Thoracic aorta (tissue), 2 donors: ENCODE measurements at regions not wholly inside any gene's neighbourhood (a gene's known extent, or its start where the extent isn't known, plus 50 kb on each side); places are given as distances from the start of the nearest gene placed in this dataset.

ENCODE experiments used
- ATAC-seq: fragments of 150-250 bp; one replicate; pipeline ENCODE4 v1.8.0; 2017; ENCODE audit warnings: low read depth; ENCODE audit not compliant: insufficient number of reproducible peaks, low FRiP score
- DNase-seq: peaks from one replicate; pipeline ENCODE4 v3.0.0-alpha.2; 2020; ENCODE audit warnings: low spot score
- H3K27ac ChIP-seq, 2 donors: fragments of 200-600 bp; sonication (generic); 1 replicate in 1 of 2; 2 replicates in 1 of 2; pipeline ENCODE4 v1.5.1; 2016; ENCODE audit warnings: mild to moderate bottlenecking in 2 of 2, moderate library complexity in 2 of 2
- H3K27me3 ChIP-seq: fragments of 200-600 bp; sonication (generic); replicated peaks from 2 replicates; pipeline ENCODE4 v1.6.0; 2016; ENCODE audit warnings: mild to moderate bottlenecking; ENCODE audit not compliant: insufficient read depth
- H3K36me3 ChIP-seq: fragments of 200-600 bp; sonication (generic); one replicate; pipeline ENCODE4 v1.5.1; 2016
- H3K4me1 ChIP-seq, 2 donors: fragments of 200-600 bp; sonication (generic); 1 replicate in 1 of 2; 2 replicates in 1 of 2; pipeline versions ENCODE4 v1.5.1 to v1.6.0; 2016; ENCODE audit warnings: low read depth in 2 of 2, mild to moderate bottlenecking in 1 of 2; ENCODE audit not compliant: control insufficient read depth in 1 of 2
- H3K4me3 ChIP-seq: fragments of 200-600 bp; sonication (generic); 2 replicates; pipeline ENCODE4 v1.5.1; 2016; ENCODE audit warnings: mild to moderate bottlenecking
- H3K9me3 ChIP-seq: fragments of 200-600 bp; sonication (generic); 2 replicates; pipeline ENCODE4 v1.5.1; 2016
- CTCF ChIP-seq: fragments of 200-600 bp; sonication (generic); IDR thresholded peaks from one replicate; pipeline ENCODE4 v1.5.1; 2019; ENCODE audit warnings: antibody characterized with exemption

- Histone ChIP-seq H3K4me1 (no peaks in the 10 kb centered on the region), H3K36me3 (no peaks in the 10 kb centered on the region), H3K4me3 (no peak overlapping the region), H3K9me3 (no peaks in the 10 kb centered on the region), H3K27me3 (no peaks in the 10 kb centered on the region), H3K27ac (no peak overlapping the region)
- no peak for DNase-seq
- no peak for TF ChIP-seq CTCF
- ATAC-seq, result no peak
Measured at GRCh38 chr1:232428036-232428645, 201.8 kb downstream of the SIPA1L2 start.

- TF ChIP-seq CTCF, result no peak
- no peaks in the 10 kb centered on the region for H3K4me1 ChIP-seq
- H3K36me3 ChIP-seq, result no peaks in the 10 kb centered on the region
- no peak overlapping the region for H3K4me3 ChIP-seq
- H3K27ac ChIP-seq, result no peak overlapping the region
- no peaks in the 10 kb centered on the region for H3K27me3 ChIP-seq
- no peak for DNase-seq
- no peak for ATAC-seq
- H3K9me3 ChIP-seq, result no peaks in the 10 kb centered on the region
Measured at GRCh38 chr1:232426801-232427200, 203.1 kb downstream of the SIPA1L2 start.

GRCh38 chr1:232425421-232425820 is 204.5 kb downstream of the SIPA1L2 start:
- Histone ChIP-seq H3K27me3 (no peaks in the 10 kb centered on the region), H3K4me1 (no peaks in the 10 kb centered on the region), H3K4me3 (no peak overlapping the region), H3K36me3 (no peaks in the 10 kb centered on the region), H3K27ac (no peak overlapping the region), H3K9me3 (no peaks in the 10 kb centered on the region)
- DNase-seq (no peak), ATAC-seq (no peak)
- no peak for TF ChIP-seq CTCF

- Histone ChIP-seq H3K27me3 (no peaks in the 10 kb centered on the region), H3K27ac (no peak overlapping the region), H3K9me3 (no peaks in the 10 kb centered on the region), H3K4me1 (no peaks in the 10 kb centered on the region), H3K4me3 (no peak overlapping the region), H3K36me3 (no peaks in the 10 kb centered on the region)
- TF ChIP-seq CTCF, result no peak
- no peak for DNase-seq
- ATAC-seq, result no peak
Measured at GRCh38 chr1:232423591-232423990, 206.3 kb downstream of the SIPA1L2 start.

GRCh38 chr1:232422898-232423297 is 207.0 kb downstream of the SIPA1L2 start:
- Histone ChIP-seq H3K9me3 (no peaks in the 10 kb centered on the region), H3K4me1 (no peaks in the 10 kb centered on the region), H3K27ac (no peak overlapping the region), H3K27me3 (no peaks in the 10 kb centered on the region), H3K36me3 (no peaks in the 10 kb centered on the region), H3K4me3 (no peak overlapping the region)
- ATAC-seq (no peak), DNase-seq (no peak)
- no peak for TF ChIP-seq CTCF
